ENCODE measurements at regions not wholly inside any gene's neighbourhood (a gene's known extent, or its start where the extent isn't known, plus 50 kb on each side); places are given as distances from the start of the nearest gene placed in this dataset.

- DNase-seq (no peak), ATAC-seq (ENCODE audit: low read depth) (no peak)
- Mint-ChIP-seq H3K27me3 (no peaks in the 10 kb centered on the region), H3K36me3 (ENCODE audit: low read depth) (no peaks in the 10 kb centered on the region), H3K4me3 (no peak overlapping the region), H3K4me1 (no peaks in the 10 kb centered on the region), H3K27ac (no peak overlapping the region), H3K9me3 (peaks cover 5% of the 10 kb centered on the region)
- ChIA-PET POLR2A (no interaction called here), CTCF (no interaction called here)
- no peak for TF ChIP-seq CTCF (IDR thresholded peaks at IDR 0.05)
- intact Hi-C loops (cut with micrococcal nuclease): no loop called here
These were observed 186.9 kb upstream of the ADGRL2 start for GRCh38 chr1:81613803-81614202.

- no peaks in the 10 kb centered on the region for H3K4me1 Mint-ChIP-seq
- no peak overlapping the region for H3K27ac Mint-ChIP-seq
- CTCF ChIA-PET: no interaction called here
- POLR2A ChIA-PET: no interaction called here
- no peak overlapping the region for H3K4me3 Mint-ChIP-seq
- intact Hi-C loops (cut with micrococcal nuclease): no loop called here
- peaks cover 3% of the 10 kb centered on the region for H3K9me3 Mint-ChIP-seq
- H3K36me3 Mint-ChIP-seq (ENCODE audit: low read depth): no peaks in the 10 kb centered on the region
- DNase-seq (no peak), ATAC-seq (ENCODE audit: low read depth) (no peak)
- TF ChIP-seq CTCF (IDR thresholded peaks at IDR 0.05): no peak
- no peaks in the 10 kb centered on the region for H3K27me3 Mint-ChIP-seq
These were observed 192.8 kb upstream of the ADGRL2 start for GRCh38 chr1:81607924-81608323.

GRCh38 chr1:81607086-81607485, 193.6 kb upstream of the ADGRL2 start:
- Mint-ChIP-seq H3K27ac (no peak overlapping the region), H3K9me3 (peaks cover 3% of the 10 kb centered on the region), H3K36me3 (ENCODE audit: low read depth) (no peaks in the 10 kb centered on the region), H3K4me3 (no peak overlapping the region), H3K4me1 (no peaks in the 10 kb centered on the region), H3K27me3 (no peaks in the 10 kb centered on the region)
- no peak for TF ChIP-seq CTCF (IDR thresholded peaks at IDR 0.05)
- intact Hi-C loops (cut with micrococcal nuclease): no loop called here
- ATAC-seq (ENCODE audit: low read depth) (no peak), DNase-seq (no peak)
- CTCF ChIA-PET: no interaction called here
- POLR2A ChIA-PET: no interaction called here

GRCh38 chr1:81606656-81607055, 194.1 kb upstream of the ADGRL2 start:
- CTCF ChIA-PET: no interaction called here
- no peaks in the 10 kb centered on the region for H3K36me3 Mint-ChIP-seq (ENCODE audit: low read depth)
- no peak for ATAC-seq (ENCODE audit: low read depth)
- H3K4me1 Mint-ChIP-seq: no peaks in the 10 kb centered on the region
- H3K27me3 Mint-ChIP-seq: no peaks in the 10 kb centered on the region
- peaks cover 3% of the 10 kb centered on the region for H3K9me3 Mint-ChIP-seq
- DNase-seq: no peak
- H3K4me3 Mint-ChIP-seq: no peak overlapping the region
- intact Hi-C loops (cut with micrococcal nuclease): no loop called here
- no peak for TF ChIP-seq CTCF (IDR thresholded peaks at IDR 0.05)
- POLR2A ChIA-PET: no interaction called here
- H3K27ac Mint-ChIP-seq: no peak overlapping the region

- H3K9me3 Mint-ChIP-seq: peaks cover 3% of the 10 kb centered on the region
- no peak overlapping the region for H3K4me3 Mint-ChIP-seq
- intact Hi-C loops (cut with micrococcal nuclease): no loop called here
- no peaks in the 10 kb centered on the region for H3K27me3 Mint-ChIP-seq
- ATAC-seq (ENCODE audit: low read depth) (no peak), DNase-seq (no peak)
- H3K36me3 Mint-ChIP-seq (ENCODE audit: low read depth): no peaks in the 10 kb centered on the region
- no peaks in the 10 kb centered on the region for H3K4me1 Mint-ChIP-seq
- POLR2A ChIA-PET: no interaction called here
- no peak for TF ChIP-seq CTCF (IDR thresholded peaks at IDR 0.05)
- CTCF ChIA-PET: no interaction called here
- H3K27ac Mint-ChIP-seq: no peak overlapping the region
These were observed 195.7 kb upstream of the ADGRL2 start for GRCh38 chr1:81605023-81605422.
